NCI-H2196 (cell line): ENCODE measurements at regions not wholly inside any gene's neighbourhood (a gene's known extent, or its start where the extent isn't known, plus 50 kb on each side); places are given as distances from the start of the nearest gene placed in this dataset.
"Not testable (repeated sequence)": the region's sequence is repeated elsewhere in the genome, so short reads cannot be mapped to it uniquely, and the experiment has no call there.

Experiments used
- DNase-seq: peaks from one replicate; lab custom pipeline; 2025; ENCODE audit not compliant: unreplicated experiment; lab: John Stamatoyannopoulos, UW

DNA sequence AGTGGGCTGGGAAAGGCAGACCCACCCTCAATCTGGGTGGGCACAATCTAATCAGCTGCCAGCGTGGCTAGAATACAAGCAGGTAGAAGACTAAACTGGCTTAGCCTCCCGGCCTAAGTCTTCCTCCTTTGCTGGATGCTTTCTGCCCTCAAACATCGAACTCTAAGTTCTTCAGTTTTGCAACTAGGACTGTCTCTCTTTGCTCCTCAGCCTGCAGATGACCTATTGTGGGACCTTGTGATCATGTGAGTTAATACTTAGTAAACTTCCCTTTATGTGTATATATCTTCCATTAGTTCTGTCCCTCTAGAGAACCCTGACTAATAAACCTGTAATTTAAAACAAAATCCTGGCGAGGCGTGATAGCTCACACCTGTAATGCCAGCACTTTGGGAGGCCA is 51.8 kb upstream of the SLC39A8 start:
- DNase-seq = not testable (repeated sequence)

DNA sequence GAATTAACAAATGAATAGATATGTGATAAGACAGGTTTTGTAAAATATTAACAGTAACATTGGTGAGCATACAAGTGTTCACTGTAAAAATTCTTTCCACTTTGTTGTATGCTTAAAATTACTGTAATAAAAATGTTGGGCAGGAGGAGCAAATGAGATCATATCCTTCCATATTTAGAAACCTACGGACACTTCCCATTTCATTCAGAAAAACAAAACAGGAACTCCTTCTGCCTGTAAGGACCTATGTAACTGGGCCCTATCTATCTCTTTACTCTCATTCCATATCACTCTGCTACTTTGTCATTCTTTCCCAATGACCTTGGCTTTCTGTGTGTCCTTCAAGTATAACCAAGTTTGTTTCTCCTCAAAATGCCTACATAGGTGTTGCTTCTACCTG is 53.7 kb upstream of the SLC39A8 start:
- no peak for DNase-seq

DNA sequence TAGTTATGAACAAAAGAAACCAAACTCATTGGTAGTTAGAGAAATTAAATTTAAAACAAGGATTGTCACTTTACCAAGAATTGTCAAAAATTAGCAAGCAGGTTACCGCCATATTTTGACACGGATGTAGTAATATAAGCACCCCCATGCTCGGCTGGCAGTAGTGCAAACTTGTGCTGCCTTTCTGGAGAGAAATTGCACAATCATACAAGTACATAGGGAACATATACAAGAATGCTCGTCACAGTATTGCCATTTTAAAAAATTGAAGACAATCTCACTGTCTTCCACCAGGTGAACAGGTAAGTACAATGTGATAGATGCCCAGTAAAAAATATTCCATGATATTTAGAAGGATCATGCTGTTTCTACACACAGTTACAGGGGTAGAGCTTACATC is 55.6 kb upstream of the SLC39A8 start:
- no peak for DNase-seq

DNA sequence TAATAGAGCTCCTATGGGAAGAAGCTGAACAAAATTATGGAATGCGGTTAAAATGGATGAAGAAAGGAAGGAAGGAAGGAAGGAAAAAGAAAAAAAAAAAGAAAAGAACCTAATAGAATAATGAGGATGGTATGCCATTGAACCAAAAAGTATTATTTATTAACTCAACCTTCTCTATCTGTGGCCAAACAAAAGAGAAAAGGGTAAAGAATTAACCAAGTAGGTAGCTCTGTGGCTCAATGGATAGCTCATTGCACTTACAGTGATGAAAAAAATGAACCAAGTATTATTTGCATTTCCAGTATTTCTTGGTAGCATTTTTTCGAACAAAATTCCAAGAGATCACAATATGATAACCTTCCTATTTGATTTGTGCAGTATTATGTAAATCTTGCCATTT is 56.9 kb upstream of the SLC39A8 start:
- no peak for DNase-seq

DNA sequence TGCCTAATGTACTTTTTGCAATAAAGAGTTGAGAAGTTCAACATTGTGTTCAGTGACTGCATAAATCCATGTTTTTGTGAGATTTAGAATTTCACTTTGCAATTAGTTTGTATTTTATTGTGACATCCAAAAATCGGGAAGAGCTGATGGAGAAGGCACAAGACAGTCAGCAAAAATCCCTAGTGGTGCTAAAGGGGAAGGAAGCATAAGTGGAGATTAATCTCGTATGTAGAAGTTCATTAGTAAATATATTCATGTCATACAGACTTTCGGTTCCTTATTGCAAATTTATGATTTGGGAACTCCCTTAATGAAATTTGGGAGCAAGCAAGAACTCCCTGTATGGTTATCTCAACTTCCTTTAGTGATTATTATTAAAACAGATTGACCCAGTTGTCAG is 57.8 kb upstream of the SLC39A8 start:
- no peak for DNase-seq

DNA sequence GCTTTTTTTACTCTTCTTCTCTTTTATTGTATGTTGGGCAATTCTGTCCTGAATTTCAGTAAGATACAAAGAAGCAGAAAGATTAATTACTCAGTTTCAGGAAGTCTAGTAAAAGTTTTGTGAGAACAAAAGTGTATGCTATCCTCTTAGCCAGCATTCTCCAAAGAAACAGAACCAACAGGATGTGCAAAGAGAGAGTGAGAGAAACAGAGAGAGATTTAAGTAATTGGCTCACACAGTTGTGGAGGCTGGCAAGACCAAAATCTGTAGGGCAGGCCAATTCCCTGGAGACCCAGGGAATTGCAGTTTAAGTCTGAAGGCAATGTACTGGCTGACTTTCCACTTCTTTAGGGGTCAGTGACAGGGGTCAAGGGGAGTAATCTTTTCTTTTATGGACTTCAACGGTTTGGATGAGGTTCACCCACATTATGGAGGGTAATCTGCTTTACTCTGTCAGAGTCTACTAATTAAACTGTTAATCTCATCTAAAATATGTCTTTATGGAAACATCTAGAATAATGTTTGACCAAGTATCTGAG is 59.2 kb upstream of the SLC39A8 start:
- no peak for DNase-seq

DNA sequence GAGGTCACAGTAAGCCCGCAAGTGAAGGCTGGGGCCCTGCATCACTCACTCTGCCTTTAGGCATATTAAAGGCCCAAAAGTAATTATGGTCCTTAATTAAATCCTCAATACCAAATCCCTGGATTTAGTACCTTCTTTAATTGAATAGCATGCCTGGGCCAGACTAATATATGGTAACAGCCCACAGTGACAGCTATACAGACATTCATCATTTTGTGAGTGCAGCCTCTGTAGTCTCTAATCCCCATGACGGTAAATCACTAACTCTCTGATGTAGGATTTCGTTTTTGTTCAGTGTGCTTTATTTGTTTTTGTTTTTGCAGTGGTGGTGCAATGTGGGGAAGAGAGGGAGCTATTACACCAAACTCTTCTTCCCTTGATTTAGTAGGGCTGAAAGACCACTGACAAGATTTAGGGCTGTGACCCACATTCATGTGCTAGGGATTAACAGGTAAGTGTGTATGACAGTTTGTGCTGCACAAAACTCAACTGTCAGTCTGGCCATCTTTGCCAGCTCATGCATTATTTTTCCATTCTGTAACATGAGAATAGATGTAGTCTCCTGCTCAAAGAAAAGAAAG is 60.6 kb upstream of the SLC39A8 start:
- DNase-seq = no peak

DNA sequence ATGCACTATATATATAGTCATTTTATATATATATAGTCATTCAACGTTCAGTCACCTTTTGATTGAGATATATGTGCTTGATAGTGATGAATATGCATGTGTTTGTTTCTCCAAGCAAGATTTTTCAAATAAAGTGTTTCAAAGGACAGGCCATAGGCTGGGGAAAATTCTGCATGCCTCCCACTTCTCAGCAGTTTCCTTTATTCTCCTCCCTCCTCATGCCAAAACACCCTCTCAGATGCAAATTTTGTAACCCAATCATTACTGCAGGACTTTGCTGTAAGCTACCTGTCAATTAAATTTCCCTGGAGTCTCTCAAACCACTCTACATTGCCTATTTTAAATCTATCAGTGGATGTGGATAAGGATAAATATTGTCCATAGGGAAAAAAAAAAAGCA is 65.6 kb upstream of the SLC39A8 start:
- not testable (repeated sequence) for DNase-seq

DNA sequence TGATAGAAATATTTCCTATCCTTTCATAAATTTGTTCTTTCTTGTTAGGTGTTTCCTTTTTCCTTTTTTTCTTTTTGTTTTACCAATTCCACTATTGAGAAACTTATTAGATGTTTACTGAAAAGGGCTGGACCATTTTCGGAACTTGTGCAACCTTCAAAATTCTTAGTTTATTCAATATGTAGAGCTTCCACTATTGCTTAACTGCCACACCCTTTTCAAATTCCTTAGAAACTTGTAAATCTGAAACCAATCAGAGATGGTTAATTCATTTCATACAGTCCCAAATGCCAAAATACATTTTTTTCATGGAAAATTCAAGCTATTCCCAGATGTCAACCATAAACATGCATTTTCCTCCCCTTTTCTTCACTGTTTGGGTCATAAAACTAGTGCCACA is 66.1 kb upstream of the SLC39A8 start:
- no peak for DNase-seq

DNA sequence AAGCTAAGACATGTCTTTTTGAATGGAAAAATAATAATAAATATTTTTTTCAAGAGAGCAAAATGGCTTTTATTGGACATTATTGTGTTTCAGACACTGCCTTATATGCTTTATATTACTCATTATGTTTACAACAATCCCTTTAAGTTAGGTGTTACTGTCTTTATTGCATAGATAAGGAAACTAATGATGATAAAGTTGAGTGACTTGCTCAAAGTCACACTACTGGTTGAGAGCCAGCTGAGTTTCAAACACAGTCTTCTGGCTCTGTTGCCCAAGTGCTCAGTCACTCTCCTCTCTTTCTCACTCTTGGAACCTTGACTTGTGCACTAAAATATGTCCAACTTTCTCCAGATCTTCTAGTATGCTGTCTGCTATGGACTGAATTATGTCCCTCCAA is 71.5 kb upstream of the SLC39A8 start:
- no peak for DNase-seq

DNA sequence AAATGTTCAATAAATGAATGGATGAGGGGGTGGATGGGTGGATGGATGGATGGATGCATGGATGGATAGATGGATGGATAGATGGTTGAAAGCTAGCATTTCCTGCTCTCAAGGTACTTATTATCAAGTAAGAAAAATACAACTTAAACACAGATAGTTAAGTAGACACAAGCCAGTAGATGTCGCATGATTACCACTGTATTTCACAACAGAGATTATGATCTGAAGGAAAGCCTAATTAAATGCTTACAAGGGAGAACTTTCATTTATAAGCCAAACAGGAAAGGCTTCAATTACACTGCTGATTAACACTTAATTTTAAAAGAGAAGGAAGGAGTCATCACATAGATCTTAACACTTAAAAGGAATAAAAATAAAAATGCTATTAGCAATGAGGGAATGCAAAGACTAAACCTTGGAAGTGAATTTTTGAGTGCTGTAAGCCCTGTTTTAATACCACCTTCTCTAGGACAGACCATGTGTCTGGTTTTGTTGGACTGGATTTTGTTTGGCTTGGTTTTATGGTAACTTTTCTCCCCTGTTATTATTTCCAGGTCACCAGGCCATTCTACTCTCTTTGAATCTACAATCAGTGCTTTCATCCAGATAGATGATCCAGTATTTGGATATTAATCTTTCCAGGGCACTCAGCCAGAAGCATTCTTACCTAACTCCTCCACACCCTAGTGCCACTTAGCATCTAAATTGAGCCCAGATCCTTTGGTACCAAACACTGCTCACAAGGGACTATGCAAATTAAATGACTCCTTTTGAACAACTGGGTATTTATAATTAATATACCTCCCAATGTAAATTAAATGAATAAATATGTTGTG is 75.5 kb upstream of the SLC39A8 start:
- no peak for DNase-seq

DNA sequence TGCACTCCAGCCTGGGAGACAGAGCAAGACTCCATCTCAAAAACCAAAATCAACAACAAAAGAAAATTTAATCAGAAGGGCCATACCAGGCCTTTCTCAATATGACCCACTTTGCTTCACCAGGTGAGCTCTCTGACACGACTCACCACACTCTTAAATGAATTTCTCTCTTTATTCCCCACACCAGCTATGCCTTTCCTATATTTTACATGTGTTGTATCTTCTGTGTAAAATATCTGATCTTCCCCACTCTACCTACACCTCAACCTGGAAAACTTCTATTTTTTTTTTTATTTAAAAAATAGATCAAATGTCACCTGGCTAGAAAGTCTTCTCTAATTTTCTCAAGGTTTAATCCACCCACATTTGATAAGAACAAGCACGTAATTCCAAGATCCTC is 77.6 kb upstream of the SLC39A8 start:
- DNase-seq = no peak

DNA sequence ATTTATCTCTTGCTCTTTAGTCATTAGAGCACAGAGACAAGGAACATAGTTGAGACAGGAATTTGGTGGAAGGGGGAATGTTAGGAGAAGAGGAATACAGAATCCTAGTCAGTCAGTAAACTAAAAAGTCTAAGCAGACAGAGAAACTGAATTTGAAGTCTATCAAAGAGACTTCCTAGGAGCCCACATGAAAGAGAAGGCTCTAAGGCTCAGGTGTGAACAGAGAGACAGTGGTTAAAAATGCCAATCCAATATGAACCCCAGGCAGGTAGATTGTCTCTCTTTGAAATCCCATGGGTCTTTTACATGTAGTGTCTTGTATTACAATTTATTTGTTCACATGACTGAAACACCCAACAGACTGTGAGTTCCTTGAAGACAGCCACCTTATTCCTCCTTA is 77.8 kb upstream of the NFKB1 start:
- no peak for DNase-seq

DNA sequence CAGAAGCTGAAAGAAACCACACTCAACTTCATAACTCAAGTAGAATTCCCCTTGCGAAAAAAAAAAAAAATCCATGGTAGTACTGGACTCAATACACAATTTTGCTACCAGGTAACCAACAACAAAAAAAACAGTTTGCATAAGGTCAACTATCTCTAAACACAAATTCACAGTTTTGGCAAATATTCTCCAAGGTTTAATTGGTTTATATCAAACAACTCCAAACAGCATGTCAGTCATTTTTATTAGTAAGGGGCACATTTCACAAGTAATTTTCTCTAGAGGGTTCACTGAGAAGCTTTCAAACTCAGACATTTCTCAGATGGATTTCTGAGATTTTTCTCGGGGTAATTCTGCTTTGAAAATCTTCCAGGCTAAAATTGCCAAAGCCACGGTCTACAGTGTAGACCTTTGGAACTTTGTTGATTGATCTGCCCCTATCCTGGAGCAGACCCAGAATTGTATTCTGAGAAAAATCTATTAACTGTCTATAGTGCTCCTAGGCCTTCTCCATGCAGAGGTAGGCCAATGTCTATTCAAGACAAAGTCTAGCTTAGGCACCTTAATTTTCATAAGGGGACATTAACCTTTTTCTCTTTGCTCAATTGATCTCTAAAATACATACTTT is 73.7 kb upstream of the NFKB1 start:
- no peak for DNase-seq

DNA sequence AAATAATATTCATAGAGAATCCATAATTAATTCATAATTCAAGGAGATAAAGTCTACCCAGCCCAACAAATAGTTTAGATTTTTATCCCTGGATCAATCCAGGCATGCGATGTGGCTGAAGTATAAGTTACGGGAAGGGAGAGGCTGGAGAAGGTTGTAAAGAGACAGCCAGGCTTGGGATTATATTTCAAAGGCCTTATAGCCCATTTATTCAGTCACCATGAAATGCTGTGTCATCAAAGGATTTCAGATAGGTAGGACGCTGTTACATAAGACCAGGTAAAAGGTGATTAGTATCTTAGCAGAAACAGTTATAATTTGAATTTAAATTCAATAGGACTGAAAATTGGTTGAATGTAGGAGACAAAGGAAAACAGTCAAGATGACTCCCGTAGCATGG is 73.0 kb upstream of the NFKB1 start:
- DNase-seq = no peak

DNA sequence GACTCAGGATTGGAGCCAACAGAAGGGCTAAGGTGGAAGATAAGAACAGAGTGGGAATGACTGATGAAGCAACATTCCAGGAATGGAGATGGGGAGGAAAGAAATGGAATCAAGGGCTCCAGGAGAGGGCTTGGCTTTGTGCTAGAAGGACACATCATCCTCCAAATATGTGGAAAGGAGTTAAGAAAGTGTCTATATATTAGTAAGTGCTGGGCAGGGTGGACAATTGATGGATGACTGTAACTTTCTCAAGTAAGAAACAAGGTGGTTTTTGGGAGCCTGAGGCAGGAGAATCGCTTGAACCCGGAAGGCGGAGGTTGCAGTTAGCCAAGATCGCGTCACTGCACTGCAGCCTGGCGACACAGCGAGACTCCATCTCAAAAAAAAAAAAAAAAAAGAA is 71.6 kb upstream of the NFKB1 start:
- no peak for DNase-seq

DNA sequence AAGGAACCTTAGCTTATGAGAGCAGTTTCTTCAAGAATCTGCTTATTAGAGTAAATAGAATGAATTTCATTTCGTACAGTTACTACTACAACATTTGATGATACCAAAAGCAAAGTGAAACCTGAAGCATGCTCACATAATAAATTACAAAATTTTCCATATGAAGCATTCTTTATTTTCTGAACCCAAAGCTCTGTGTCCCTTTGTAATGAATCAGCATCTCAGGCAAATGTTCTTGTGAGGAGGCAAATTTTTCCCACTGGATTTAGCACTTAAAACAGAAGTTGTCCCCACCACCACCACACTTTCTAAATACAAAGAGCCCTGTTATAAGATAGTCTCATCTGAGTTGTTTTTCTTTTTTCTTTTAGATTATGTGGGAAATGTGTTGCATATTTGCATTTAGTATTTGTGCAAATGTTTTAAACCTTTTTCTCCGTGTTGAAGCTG is 70.7 kb upstream of the NFKB1 start:
- DNase-seq = no peak

DNA sequence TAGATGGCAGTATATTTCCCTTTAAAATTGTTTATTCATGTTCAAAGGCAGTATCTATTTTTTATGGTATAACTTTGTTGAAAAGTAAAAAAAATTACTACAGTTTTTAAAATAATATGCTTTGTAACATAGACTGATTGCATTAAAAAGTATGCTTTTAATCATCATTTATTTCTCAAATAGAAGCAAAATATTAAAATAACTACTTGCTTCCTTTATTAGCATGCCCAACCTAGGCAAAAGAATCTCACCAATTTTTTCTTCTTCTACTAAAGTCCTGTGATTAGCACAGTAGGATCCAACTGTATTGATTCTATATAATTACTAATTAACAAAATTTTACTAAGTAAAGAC is 69.6 kb upstream of the NFKB1 start:
- no peak for DNase-seq

DNA sequence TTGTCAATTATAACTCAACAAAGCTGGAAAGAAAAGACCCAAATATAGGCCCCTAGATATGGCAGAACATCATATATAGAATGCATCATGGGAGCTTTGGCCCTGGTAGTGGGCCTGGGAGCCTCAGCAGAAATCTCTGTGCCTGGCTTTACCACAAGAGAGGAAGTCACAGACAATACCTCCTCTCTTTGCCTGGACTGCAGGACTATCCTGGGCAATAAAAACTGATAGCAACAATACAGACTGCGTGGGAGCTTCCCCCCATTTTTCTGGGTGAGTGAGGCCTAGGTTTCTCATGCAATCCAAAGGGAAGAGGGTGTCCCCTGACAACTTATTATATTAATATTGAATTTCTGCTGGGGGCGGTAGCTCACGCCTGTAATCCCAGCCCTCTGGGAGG is 64.0 kb upstream of the NFKB1 start:
- no peak for DNase-seq

DNA sequence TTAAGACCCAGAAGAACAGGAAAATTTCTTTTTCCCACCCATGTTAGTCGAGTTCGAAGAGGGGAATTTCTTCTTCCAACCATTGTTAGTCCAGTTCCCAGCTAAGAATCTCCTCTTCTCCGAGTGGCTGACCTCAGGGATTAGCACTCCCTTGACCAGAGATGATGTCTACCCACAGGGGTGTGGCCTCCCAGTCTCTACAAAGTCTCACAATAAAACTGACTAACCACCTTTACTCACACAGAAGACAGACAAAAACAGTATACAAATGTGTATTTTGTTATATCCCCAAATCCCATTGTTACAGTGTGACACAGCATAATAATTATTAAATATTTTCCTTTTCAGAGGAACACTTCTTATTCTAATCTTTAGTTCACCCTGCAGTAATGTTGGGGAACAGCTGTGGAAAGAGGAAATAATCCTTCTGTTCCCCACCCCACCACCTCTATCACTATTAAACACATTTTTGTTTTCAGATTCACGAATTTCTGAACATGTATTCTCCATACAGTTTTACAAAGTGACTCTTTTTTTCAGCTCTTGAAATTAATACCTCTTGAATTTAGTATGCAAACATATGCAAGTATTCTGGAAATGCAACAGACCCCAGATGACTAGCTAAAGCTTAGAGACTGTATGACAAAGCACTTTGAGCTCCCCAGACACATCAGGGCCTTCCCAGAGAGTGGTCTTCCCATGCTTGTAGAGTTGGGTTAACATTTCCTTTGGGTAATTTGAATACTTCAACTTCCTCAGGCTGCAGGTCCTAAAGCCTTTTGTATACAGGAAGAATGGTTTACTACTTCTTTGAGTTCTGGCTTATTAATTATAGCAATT is 62.5 kb upstream of the NFKB1 start:
- no peak for DNase-seq

DNA sequence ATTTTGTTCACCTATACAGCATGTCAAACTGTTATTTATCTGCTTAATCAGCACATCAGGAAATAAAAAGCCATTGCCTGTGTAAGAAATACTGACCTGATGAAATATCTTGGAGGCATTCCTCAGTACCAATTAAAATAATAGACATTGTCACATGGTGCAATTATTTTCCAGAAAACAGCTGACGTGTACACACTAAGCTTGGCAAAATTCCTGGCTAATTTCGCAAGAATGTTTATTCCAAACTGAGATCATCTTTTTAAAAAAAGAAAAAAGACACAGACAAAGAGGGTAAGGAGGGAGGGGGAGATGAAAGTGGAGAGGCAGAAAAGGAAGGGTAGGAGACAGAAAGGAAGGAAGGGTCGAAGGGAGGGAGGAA is 61.9 kb upstream of the NFKB1 start:
- DNase-seq = peak; percentile 54
